ENCODE measurements at regions not wholly inside any gene's neighbourhood (a gene's known extent, or its start where the extent isn't known, plus 50 kb on each side); places are given as distances from the start of the nearest gene placed in this dataset.
A peak's percentile ranks its signal among the peaks of the same experiment; 100 is the strongest.

DNA sequence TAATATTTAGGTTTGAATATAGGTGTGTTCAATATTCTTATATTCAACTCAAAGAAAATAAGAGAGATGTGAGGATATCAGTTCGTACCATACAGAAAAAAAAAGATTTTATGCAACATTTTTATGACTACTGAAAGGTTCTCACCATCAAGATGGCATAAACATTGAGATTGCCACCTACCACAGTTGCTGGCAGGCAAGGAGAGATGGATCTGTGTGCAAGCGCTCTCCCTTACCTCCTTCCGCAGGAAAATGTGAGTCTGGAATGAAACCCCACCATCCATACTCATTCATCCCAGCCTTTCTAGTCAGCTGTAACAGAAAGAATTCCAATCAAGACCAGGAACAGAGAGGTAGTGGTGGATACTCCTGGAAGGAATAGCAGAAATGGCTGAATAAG, 376.9 kb downstream of the PPP3CA start:
- Mint-ChIP-seq H3K36me3 (peaks cover 0 to 4% of the 10 kb centered on the region in 2 donors), H3K27me3 (peaks cover 0 to 4% (median 0%) of the 10 kb centered on the region in 3 donors)
- ATAC-seq (ENCODE audit: low read depth in 2 of 2) = no peak

DNA sequence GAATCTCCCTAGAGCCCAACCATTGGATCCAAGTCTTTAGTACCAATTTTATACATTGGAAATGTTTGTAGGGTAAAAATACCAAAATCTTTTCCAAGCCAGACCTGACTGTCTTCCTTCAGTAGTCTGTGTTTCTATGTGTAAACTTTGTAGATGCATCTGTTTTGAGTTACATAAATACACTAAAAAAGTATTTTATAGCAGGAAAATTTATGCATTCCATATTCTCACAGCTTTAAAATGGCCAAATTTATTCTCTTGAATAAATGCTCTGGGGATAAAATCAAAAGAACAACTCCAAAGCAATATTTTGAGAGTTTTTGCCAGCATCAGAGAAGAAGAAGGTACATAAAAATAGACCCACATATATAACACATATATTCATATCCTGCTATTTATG, 377.4 kb downstream of the PPP3CA start:
- no peak for ATAC-seq (ENCODE audit: low read depth in 2 of 2)

More for the DNA sequence above, 376.9 kb downstream of the PPP3CA start:
- no peak for DNase-seq
- H3K27ac Mint-ChIP-seq = no peak overlapping the region
- H3K9me3 Mint-ChIP-seq = no peaks in the 10 kb centered on the region
- no peak overlapping the region for H3K4me3 Mint-ChIP-seq
- no peaks in the 10 kb centered on the region for H3K4me1 Mint-ChIP-seq

DNA sequence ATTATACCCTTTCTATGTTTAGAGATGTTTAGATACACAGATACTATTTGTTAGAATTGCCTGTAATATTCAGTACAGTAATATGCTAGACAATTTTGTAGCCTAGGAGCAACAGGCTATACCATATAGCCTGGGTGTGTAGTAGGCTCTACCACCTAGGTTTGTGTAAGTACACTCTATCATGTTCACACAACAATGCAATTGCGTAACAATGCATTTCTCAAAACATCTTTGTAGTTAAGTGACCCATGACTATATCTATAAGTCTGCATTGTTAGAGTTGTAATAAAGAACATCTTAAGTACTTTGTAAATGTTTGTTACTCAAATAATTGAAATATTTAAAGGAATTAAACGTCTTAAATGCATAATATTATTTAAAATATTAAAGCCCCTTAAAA, 379.3 kb downstream of the PPP3CA start:
- H3K9me3 Mint-ChIP-seq = no peaks in the 10 kb centered on the region
- peaks cover 0 to 4% of the 10 kb centered on the region in 2 donors for H3K36me3 Mint-ChIP-seq
- no peak for DNase-seq
- H3K4me1 Mint-ChIP-seq = no peaks in the 10 kb centered on the region
- H3K4me3 Mint-ChIP-seq = no peak overlapping the region
- ATAC-seq (ENCODE audit: low read depth in 2 of 2) = no peak
- H3K27ac Mint-ChIP-seq = no peak overlapping the region
- peaks cover 0 to 4% (median 0%) of the 10 kb centered on the region in 3 donors for H3K27me3 Mint-ChIP-seq

More for the DNA sequence above, 377.4 kb downstream of the PPP3CA start:
- Mint-ChIP-seq H3K4me1 (no peaks in the 10 kb centered on the region), H3K9me3 (no peaks in the 10 kb centered on the region), H3K36me3 (peaks cover 0 to 4% of the 10 kb centered on the region in 2 donors), H3K27ac (no peak overlapping the region), H3K4me3 (no peak overlapping the region), H3K27me3 (peaks cover 0 to 4% (median 0%) of the 10 kb centered on the region in 3 donors)
- DNase-seq = no peak

DNA sequence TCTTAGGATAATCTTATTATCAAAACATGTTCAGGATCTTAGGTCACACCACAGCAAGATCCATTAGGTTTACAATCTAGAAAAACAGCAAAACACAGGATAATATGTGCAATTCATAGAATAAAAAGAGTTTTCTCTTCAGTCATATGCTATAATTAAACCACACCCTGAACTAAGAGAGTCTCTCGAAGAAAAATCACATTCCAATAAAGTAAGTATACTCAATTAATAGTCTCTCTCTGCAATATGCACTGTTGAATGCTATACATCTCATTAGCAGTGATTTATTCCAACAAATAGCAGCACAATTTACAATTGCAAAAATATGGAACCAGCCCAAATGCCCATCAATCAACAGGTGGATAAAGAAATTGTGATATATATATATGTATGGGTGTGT, 383.7 kb downstream of the PPP3CA start:
- H3K4me3 Mint-ChIP-seq = no peak overlapping the region
- H3K36me3 Mint-ChIP-seq = peaks cover 0 to 4% of the 10 kb centered on the region in 2 donors

DNA sequence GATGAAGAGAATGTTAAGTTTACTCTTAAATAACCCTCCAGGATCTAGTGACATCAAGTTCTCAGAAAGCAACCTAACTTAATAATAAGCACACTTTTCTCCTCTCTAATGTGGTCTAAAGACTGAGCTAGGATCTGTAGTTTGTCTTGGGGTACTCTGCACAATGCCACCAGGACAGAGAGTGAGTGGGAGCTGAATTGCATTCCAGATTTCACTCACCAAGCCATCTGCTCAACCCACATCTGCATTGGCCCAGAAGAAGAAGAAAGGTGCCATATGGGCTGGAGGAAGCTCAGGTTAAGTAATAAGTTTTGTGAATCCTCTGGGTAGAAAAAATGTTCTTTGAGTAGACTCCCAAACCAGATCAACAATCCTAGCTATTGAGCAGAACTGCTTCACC, 384.6 kb downstream of the PPP3CA start:
- H3K36me3 Mint-ChIP-seq = peaks cover 0 to 4% of the 10 kb centered on the region in 2 donors
- H3K27me3 Mint-ChIP-seq = no peaks in the 10 kb centered on the region
- no peak for DNase-seq
- no peaks in the 10 kb centered on the region for H3K4me1 Mint-ChIP-seq
- no peak overlapping the region for H3K4me3 Mint-ChIP-seq
- no peak for ATAC-seq (ENCODE audit: low read depth in 2 of 2)
- no peak overlapping the region for H3K27ac Mint-ChIP-seq
- H3K9me3 Mint-ChIP-seq = no peaks in the 10 kb centered on the region

More for the DNA sequence above, 383.7 kb downstream of the PPP3CA start:
- no peaks in the 10 kb centered on the region for H3K9me3 Mint-ChIP-seq
- H3K4me1 Mint-ChIP-seq = no peaks in the 10 kb centered on the region
- no peak for DNase-seq
- no peaks in the 10 kb centered on the region for H3K27me3 Mint-ChIP-seq
- no peak for ATAC-seq (ENCODE audit: low read depth in 2 of 2)
- no peak overlapping the region for H3K27ac Mint-ChIP-seq

DNA sequence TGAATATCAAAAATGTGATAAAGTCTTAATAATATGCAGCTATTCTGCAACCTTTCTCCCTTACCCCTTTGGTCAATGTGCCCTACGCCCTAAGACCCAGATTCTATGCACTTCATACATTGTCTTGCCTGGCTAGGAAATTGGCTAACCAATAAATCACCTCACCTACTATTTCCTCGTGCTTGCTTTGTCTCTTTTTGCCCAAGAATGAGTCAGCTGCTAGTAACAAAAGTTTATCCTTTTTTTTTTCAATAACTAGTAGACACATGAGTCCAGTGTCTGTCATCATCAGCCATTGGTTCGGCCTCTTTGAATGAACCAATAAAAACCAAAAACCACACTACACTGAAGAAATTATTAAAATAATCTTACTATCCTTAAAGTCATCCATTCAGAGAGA, 387.1 kb downstream of the PPP3CA start:
- no peaks in the 10 kb centered on the region for H3K27me3 Mint-ChIP-seq

DNA sequence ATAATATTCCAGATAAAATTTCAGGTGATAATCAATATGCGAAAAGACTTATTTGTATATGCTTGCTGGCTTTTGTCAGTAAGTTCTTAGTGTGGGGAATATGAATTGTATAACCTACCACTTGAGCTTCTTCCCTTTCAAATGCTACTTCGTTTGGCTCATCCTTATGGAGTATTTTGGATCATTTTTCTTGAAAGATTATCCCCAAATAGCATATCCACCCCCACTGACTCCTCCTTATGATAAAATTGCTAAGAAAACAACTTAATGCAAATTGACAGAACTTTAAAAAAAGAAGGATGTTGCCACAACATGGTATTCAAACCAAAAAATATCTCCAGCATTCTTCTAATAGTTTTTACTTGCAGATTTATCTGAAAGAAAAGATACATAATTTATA, 393.3 kb downstream of the PPP3CA start:
- no peaks in the 10 kb centered on the region for H3K9me3 Mint-ChIP-seq
- H3K36me3 Mint-ChIP-seq = no peaks in the 10 kb centered on the region
- peaks cover 0 to 21% (median 5%) of the 10 kb centered on the region in 3 donors for H3K27me3 Mint-ChIP-seq
- H3K4me3 Mint-ChIP-seq = no peak overlapping the region
- DNase-seq (no peak), ATAC-seq (ENCODE audit: low read depth in 2 of 2) (no peak)
- no peaks in the 10 kb centered on the region for H3K4me1 Mint-ChIP-seq
- H3K27ac Mint-ChIP-seq = no peak overlapping the region

More for the DNA sequence above, 387.1 kb downstream of the PPP3CA start:
- DNase-seq (no peak), ATAC-seq (ENCODE audit: low read depth in 2 of 2) (no peak)
- no peak overlapping the region for H3K27ac Mint-ChIP-seq
- H3K9me3 Mint-ChIP-seq = no peaks in the 10 kb centered on the region
- no peaks in the 10 kb centered on the region for H3K36me3 Mint-ChIP-seq
- no peak overlapping the region for H3K4me3 Mint-ChIP-seq
- no peaks in the 10 kb centered on the region for H3K4me1 Mint-ChIP-seq

DNA sequence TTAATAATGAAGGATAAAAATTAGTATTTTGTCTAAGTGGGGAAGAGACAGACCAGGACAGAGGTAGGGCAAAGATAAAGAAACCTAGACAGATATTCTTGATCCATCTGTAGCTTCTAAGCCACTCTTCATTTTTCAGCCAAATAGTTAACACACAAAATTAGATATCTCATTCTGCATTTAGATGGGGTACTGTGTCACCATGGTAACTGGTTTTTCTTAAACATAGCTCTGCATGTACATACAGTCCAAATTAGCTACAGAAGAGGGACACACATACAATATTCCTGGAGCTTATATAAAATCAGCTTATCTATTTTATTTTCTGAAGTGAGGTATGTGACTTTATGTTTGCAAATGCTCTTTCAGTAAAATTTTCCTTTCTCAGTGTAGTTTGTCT, 393.7 kb downstream of the PPP3CA start:
- no peak overlapping the region for H3K27ac Mint-ChIP-seq
- H3K9me3 Mint-ChIP-seq = no peaks in the 10 kb centered on the region
- no peak for DNase-seq
- peaks cover 0 to 21% (median 5%) of the 10 kb centered on the region in 3 donors for H3K27me3 Mint-ChIP-seq
- no peak overlapping the region for H3K4me3 Mint-ChIP-seq
- no peaks in the 10 kb centered on the region for H3K36me3 Mint-ChIP-seq
- ATAC-seq (ENCODE audit: low read depth in 2 of 2) = no peak
- no peaks in the 10 kb centered on the region for H3K4me1 Mint-ChIP-seq

DNA sequence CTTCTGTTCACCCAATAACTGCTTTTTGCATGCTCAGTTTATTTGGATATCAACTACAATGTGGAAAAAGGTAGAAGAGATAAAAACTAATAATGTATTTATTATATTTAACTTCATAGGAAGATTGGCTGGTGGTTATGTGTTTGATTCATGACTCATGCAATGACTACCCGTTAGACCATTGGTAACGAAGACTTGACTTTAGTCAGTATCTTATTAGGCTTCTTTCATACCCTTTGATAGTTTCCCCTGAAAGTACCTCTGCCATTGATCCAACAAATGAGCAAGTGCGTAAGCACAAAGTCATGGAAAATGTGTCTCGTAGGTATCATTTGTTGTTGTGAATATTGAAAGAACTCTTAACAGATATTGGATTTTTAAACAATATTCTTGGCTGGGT, 394.7 kb downstream of the PPP3CA start:
- ATAC-seq (ENCODE audit: low read depth in 2 of 2) (no peak), DNase-seq (no peak)
- no peak overlapping the region for H3K27ac Mint-ChIP-seq
- no peaks in the 10 kb centered on the region for H3K36me3 Mint-ChIP-seq
- H3K4me1 Mint-ChIP-seq = no peaks in the 10 kb centered on the region
- peaks cover 0 to 21% (median 5%) of the 10 kb centered on the region in 3 donors for H3K27me3 Mint-ChIP-seq
- no peak overlapping the region for H3K4me3 Mint-ChIP-seq
- H3K9me3 Mint-ChIP-seq = no peaks in the 10 kb centered on the region

DNA sequence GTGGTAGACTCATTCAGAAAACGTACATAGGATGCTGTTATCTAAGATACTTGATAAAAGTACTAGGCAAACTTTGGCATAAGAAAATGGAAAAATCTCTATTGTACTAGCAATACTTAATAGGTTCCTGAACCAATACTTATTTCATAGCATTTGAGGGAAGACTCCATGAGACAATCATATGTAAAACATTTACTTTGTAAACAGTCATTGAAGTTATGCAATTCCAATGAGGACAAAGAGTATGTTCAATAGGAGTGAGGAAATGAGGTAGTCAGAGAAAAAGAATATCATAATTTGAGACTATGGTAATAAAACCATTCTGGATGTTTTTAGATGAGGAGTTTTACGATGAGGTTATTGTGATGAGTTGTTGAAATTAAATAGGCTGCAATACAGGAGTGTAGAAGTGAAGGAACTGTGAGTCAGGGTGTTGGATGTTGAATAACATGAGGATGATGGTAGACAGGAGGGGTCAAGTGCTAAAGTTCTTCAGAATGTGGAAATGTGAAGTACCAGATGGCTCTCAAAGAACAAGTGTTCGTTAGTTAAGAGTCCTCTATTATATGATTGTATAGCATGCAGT, 397.9 kb downstream of the PPP3CA start:
- peaks cover 0 to 15% (median 4%) of the 10 kb centered on the region in 7 donors for H3K9me3 Mint-ChIP-seq

DNA sequence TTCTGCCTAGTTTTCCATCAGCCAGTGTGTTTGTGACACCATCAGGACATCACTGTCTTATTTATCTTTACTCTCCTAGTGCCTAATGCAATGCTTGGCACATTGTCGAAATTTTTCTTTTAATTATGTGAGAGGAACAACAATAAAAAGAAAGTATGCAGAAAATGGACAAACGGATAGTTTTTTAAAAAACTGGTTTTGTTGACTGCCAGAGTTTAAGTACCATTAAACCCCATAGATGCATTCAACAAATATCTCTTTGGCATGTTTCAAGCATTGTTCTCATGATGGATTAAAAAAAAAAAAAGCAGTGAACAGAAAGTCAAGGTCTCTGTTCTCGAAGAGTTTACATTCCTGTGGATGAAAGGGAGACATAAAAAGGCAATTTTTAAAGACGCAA, 398.4 kb downstream of the PPP3CA start:
- DNase-seq = no peak
- Mint-ChIP-seq H3K9me3 (peaks cover 0 to 18% (median 4%) of the 10 kb centered on the region in 7 donors), H3K27ac (no peak overlapping the region), H3K4me1 (peaks cover 0 to 4% (median 0%) of the 10 kb centered on the region in 3 donors), H3K36me3 (no peaks in the 10 kb centered on the region), H3K27me3 (peaks cover 0 to 21% (median 5%) of the 10 kb centered on the region in 3 donors), H3K4me3 (no peak overlapping the region)
- no peak for ATAC-seq (ENCODE audit: low read depth in 2 of 2)

More for the DNA sequence above, 397.9 kb downstream of the PPP3CA start:
- H3K4me1 Mint-ChIP-seq = peaks cover 0 to 4% (median 0%) of the 10 kb centered on the region in 3 donors
- H3K27ac Mint-ChIP-seq = no peak overlapping the region
- H3K4me3 Mint-ChIP-seq = no peak overlapping the region
- no peak for ATAC-seq (ENCODE audit: low read depth in 2 of 2)
- no peaks in the 10 kb centered on the region for H3K36me3 Mint-ChIP-seq
- no peak for DNase-seq
- peaks cover 0 to 21% (median 5%) of the 10 kb centered on the region in 3 donors for H3K27me3 Mint-ChIP-seq

DNA sequence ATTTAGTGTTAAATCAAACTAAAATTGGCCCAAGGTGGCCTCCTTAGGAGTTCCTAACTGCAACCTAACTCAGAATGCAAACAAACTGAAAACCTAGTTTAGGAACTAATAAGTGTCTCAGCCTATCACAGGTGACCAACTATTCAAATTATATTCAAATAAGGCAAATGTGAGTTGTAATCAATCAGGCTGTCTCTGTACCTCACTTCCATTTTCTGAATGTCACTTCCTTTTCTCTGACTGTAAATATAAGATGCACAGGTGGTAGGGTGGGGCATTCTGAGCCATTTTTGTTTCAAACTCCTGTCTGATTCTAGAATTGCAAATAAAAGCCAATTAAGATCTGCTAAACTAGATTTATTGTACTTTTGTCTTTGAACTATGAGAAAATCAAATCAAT, 401.5 kb downstream of the PPP3CA start:
- peak; percentile 70 to 72 for ATAC-seq (ENCODE audit: low read depth in 2 of 2)
- Mint-ChIP-seq H3K27me3 (peaks cover 0 to 12% (median 5%) of the 10 kb centered on the region in 3 donors), H3K36me3 (no peaks in the 10 kb centered on the region), H3K4me3 (no peak overlapping the region), H3K9me3 (peaks cover 3 to 29% (median 14%) of the 10 kb centered on the region in 7 donors), H3K4me1 (peaks cover 0 to 4% (median 0%) of the 10 kb centered on the region in 3 donors), H3K27ac (no peak overlapping the region)
- DNase-seq = no peak

DNA sequence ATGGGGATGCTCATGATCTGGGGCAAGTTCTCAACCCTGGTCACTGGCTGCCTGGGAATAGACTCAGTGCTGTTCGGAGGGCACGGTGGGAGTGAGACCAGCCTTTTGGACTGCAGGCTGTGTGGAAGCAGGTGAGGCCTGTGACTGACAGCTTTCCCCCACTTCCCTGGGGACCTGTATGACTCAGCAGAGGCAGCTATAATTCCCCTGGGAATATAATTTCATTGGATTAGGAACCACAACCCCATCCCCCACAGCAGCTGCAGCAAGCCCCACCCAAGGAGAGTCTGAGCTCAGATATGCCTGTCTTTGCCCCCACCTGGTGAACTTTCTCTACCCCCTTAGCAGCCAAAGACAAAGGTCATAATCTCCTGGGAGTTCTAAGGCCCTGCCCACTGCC, 408.6 kb downstream of the PPP3CA start:
- no peaks in the 10 kb centered on the region for H3K4me1 Mint-ChIP-seq
- ATAC-seq (ENCODE audit: low read depth in 2 of 2) (no peak), DNase-seq (no peak)
- H3K4me3 Mint-ChIP-seq = no peak overlapping the region
- H3K27me3 Mint-ChIP-seq = no peaks in the 10 kb centered on the region
- no peaks in the 10 kb centered on the region for H3K36me3 Mint-ChIP-seq
- H3K9me3 Mint-ChIP-seq = peaks cover 0 to 15% (median 5%) of the 10 kb centered on the region in 7 donors
- H3K27ac Mint-ChIP-seq = no peak overlapping the region

DNA sequence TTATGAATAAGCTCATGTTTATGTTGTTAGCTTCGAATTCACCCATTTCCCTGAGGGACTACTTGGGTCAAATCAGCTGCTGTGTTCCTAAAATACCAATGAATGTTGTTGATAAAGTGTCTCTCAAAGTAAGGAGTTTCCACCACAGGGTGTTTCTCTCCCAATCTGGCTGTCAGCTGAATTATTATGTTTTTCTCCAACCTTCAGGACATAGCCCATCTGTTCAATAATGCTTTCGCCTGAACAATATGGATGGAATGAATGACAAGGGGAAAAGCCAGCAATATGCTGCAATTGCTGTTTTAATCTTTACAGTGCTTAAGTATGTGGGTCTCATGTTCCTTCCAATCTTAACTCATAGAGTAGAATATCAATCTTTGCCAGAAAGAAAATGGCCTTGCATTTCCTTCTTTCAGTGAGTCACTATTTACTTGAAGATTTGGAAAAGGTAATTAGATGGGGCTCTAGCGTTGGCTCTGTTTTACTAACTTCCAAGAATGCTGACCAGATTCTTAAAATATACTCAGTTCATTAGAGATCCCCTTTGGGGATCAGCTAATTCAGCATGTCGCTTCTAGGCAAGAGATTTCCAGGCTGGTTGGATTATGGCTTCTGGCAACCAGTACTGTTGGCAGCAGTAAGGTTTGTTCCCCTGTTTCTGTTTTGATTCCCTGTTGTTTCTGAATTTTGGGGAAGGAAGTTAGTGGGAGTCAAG, 410.5 kb downstream of the PPP3CA start:
- Mint-ChIP-seq H3K36me3 (no peaks in the 10 kb centered on the region), H3K4me3 (no peak overlapping the region), H3K4me1 (peaks cover 0 to 9% (median 0%) of the 10 kb centered on the region in 3 donors), H3K27me3 (no peaks in the 10 kb centered on the region), H3K9me3 (peaks cover 0 to 4% (median 0%) of the 10 kb centered on the region in 7 donors), H3K27ac (no peak overlapping the region)
- DNase-seq (no peak), ATAC-seq (ENCODE audit: low read depth in 2 of 2) (no peak)
